Esophagus muscularis mucosa (tissue), 3 donors: ENCODE measurements at regions not wholly inside any gene's neighbourhood (a gene's known extent, or its start where the extent isn't known, plus 50 kb on each side); places are given as distances from the start of the nearest gene placed in this dataset.

Source experiments
- POLR2A ChIP-seq: fragments of 450-650 bp; IDR thresholded peaks from one replicate; pipeline ENCODE4 v1.6.1; 2017; ENCODE audit warnings: antibody characterized with exemption, moderate library complexity, mild to moderate bottlenecking, low read depth
- POLR2AphosphoS5 ChIP-seq, 2 donors: sonication (generic); formaldehyde crosslinking; IDR thresholded peaks; one replicate each; pipeline ENCODE4 v1.6.1; 2017; ENCODE audit warnings: antibody characterized with exemption in 2 of 2
- TF ChIP-seq, protein P1 (sequence below), 3 experiments: fragments of 200-600 bp in 2 of 3; fragments of 450-650 bp in 1 of 3; sonication (generic) in 2 of 3; IDR thresholded peaks; one replicate each; pipeline ENCODE4 v1.5.1; 2017 to 2019; ENCODE audit warnings: antibody characterized with exemption in 3 of 3, mild to moderate bottlenecking in 2 of 3, moderate library complexity in 1 of 3

DNA sequence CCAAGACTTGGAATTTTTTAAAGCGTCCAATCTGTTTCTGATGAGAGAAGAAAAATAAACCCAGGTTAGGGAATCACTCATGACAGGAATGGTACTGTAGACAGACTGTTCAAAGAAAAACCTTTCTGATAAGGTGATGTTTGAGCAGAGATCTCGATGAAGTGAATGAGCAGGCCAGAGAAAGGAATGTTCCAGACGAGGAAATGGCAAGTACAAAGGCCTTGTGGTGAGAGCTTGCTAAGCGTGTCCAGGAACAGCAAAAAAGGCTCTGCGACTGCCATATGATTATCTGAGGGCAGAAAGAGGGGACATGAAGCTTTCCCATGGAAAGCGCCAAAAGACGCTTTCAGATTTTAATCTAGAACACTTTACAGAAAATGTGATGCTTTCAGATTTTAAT lies 458.4 kb upstream of the SOX5 start:
- TF ChIP-seq, protein P1, sequence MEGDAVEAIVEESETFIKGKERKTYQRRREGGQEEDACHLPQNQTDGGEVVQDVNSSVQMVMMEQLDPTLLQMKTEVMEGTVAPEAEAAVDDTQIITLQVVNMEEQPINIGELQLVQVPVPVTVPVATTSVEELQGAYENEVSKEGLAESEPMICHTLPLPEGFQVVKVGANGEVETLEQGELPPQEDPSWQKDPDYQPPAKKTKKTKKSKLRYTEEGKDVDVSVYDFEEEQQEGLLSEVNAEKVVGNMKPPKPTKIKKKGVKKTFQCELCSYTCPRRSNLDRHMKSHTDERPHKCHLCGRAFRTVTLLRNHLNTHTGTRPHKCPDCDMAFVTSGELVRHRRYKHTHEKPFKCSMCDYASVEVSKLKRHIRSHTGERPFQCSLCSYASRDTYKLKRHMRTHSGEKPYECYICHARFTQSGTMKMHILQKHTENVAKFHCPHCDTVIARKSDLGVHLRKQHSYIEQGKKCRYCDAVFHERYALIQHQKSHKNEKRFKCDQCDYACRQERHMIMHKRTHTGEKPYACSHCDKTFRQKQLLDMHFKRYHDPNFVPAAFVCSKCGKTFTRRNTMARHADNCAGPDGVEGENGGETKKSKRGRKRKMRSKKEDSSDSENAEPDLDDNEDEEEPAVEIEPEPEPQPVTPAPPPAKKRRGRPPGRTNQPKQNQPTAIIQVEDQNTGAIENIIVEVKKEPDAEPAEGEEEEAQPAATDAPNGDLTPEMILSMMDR (IDR thresholded peaks at IDR 0.05): no peak
- no peak for TF ChIP-seq POLR2AphosphoS5 (IDR thresholded peaks at IDR 0.05)
- no peak for TF ChIP-seq POLR2A
